ENCODE measurements at regions not wholly inside any gene's neighbourhood (a gene's known extent, or its start where the extent isn't known, plus 50 kb on each side); places are given as distances from the start of the nearest gene placed in this dataset.

DNA sequence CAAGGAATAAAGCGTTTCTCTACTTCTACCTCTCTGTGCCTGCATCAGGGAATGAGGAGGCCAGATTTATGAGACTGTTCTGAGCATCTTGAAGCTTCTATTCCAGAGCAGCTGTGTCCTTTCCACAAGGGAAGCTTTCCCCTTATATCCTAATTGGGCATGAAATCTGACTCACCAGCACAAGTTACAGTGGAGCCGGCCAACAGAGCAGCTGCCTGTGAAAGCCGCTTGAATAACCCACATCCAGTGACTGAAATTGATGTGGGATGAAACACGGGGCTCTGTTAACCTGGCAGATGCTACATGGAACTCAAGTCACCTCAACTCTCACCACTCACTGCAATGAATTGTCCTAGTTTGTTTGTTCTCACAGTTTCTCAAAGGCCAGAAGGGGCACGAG lies 400.3 kb downstream of the TFAP2A start:
- H3K9me3 ChIP-seq (ENCODE audit: severe bottlenecking), result no peaks in the 10 kb centered on the region
- TF ChIP-seq, protein P1, sequence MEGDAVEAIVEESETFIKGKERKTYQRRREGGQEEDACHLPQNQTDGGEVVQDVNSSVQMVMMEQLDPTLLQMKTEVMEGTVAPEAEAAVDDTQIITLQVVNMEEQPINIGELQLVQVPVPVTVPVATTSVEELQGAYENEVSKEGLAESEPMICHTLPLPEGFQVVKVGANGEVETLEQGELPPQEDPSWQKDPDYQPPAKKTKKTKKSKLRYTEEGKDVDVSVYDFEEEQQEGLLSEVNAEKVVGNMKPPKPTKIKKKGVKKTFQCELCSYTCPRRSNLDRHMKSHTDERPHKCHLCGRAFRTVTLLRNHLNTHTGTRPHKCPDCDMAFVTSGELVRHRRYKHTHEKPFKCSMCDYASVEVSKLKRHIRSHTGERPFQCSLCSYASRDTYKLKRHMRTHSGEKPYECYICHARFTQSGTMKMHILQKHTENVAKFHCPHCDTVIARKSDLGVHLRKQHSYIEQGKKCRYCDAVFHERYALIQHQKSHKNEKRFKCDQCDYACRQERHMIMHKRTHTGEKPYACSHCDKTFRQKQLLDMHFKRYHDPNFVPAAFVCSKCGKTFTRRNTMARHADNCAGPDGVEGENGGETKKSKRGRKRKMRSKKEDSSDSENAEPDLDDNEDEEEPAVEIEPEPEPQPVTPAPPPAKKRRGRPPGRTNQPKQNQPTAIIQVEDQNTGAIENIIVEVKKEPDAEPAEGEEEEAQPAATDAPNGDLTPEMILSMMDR (IDR thresholded peaks at IDR 0.05; ENCODE audit: poor library complexity, severe bottlenecking), result no peak
- H3K36me3 ChIP-seq (ENCODE audit: low read depth), result no peaks in the 10 kb centered on the region
- H3K4me3 ChIP-seq (ENCODE audit: severe bottlenecking), result no peak overlapping the region
- H3K27ac ChIP-seq (ENCODE audit: poor library complexity, severe bottlenecking), result no peak overlapping the region
- no peaks in the 10 kb centered on the region for H3K4me1 ChIP-seq (ENCODE audit: insufficient read depth, poor library complexity, severe bottlenecking)
- H3K27me3 ChIP-seq (ENCODE audit: insufficient read depth, poor library complexity, severe bottlenecking), result no peaks in the 10 kb centered on the region
- no peak for ATAC-seq (ENCODE audit: low read depth)
- DNase-seq (ENCODE audit: low spot score), result no peak

DNA sequence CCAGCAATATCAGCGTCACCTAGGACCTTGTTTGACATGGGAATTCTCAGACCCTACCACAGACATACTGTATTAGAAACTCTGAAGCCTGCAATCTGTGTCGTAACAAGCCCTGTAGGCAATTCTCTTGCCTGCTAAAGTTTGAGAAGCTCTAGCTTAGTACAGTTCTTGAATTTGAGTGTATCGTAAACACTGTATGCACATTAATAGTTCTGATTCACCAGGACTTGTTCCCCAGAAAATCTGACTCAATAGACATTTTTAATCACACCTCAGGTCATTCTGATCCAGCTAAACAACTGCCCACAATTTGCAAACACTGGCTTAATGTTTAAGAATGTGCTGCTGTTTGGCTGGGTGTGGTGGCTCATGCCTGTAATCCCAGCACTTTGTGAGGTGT lies 414.3 kb downstream of the TFAP2A start:
- Histone ChIP-seq H3K4me1 (ENCODE audit: insufficient read depth, poor library complexity, severe bottlenecking) (no peaks in the 10 kb centered on the region), H3K27ac (ENCODE audit: poor library complexity, severe bottlenecking) (no peak overlapping the region), H3K9me3 (ENCODE audit: severe bottlenecking) (no peaks in the 10 kb centered on the region), H3K4me3 (ENCODE audit: severe bottlenecking) (no peak overlapping the region), H3K27me3 (ENCODE audit: insufficient read depth, poor library complexity, severe bottlenecking) (no peaks in the 10 kb centered on the region), H3K36me3 (ENCODE audit: low read depth) (no peaks in the 10 kb centered on the region)
- TF ChIP-seq, protein P1 (IDR thresholded peaks at IDR 0.05; ENCODE audit: poor library complexity, severe bottlenecking), result no peak
- no peak for DNase-seq (ENCODE audit: low spot score)
- ATAC-seq (ENCODE audit: low read depth), result peak; percentile 73

DNA sequence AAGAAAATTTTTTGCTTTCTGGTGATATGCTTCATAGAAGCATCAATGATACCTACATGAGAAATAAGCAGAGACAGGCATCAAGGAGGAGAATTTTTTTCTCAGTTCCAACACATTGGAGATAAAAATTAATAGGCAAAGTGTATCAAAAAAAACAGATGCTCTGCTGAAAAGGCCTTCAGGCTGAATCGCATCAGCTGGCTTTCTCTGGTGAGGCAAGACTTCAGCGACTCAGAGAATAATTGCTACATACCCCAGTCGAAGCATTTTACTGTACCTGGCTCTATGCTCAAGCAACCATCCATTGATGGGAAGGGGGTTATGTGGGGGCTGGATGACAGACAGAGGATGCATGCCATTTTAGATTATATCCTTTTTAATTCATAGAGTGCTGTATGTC lies 415.1 kb downstream of the TFAP2A start:
- Histone ChIP-seq H3K27me3 (ENCODE audit: insufficient read depth, poor library complexity, severe bottlenecking) (no peaks in the 10 kb centered on the region), H3K4me3 (ENCODE audit: severe bottlenecking) (no peak overlapping the region), H3K4me1 (ENCODE audit: insufficient read depth, poor library complexity, severe bottlenecking) (no peaks in the 10 kb centered on the region), H3K9me3 (ENCODE audit: severe bottlenecking) (no peaks in the 10 kb centered on the region), H3K36me3 (ENCODE audit: low read depth) (no peaks in the 10 kb centered on the region), H3K27ac (ENCODE audit: poor library complexity, severe bottlenecking) (no peak overlapping the region)
- TF ChIP-seq, protein P1 (IDR thresholded peaks at IDR 0.05; ENCODE audit: poor library complexity, severe bottlenecking), result no peak
- DNase-seq (ENCODE audit: low spot score) (no peak), ATAC-seq (ENCODE audit: low read depth) (0 out of 3 replicates have a peak, but pooled peaks have one; percentile 35)

DNA sequence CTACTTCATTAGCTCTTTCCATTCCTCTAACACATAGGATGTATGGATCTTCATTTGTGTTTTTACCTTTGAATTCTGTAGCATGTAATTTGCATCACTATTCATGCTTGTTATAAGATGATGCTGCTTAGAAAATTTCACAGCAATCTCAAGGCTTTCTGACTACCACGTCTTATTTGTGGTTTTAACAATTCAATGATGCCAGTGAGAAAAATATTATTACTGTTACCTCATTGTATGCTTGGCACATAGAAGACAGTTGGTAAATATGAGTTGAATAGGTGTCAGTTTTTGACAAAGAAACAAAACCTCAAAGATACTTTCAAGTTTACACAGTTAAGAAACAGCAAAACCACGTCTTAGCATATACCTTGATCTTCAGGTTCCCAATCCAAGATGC lies 428.6 kb downstream of the TFAP2A start:
- H3K27ac ChIP-seq (ENCODE audit: poor library complexity, severe bottlenecking), result no peak overlapping the region
- 0 out of 2 replicates have a peak, but pooled peaks cover 2% of the 10 kb centered on the region for H3K36me3 ChIP-seq (ENCODE audit: low read depth)
- H3K27me3 ChIP-seq (ENCODE audit: insufficient read depth, poor library complexity, severe bottlenecking), result no peaks in the 10 kb centered on the region
- TF ChIP-seq, protein P1 (IDR thresholded peaks at IDR 0.05; ENCODE audit: poor library complexity, severe bottlenecking), result no peak
- ATAC-seq (ENCODE audit: low read depth) (no peak), DNase-seq (ENCODE audit: low spot score) (no peak)
- H3K4me3 ChIP-seq (ENCODE audit: severe bottlenecking), result no peak overlapping the region
- no peaks in the 10 kb centered on the region for H3K4me1 ChIP-seq (ENCODE audit: insufficient read depth, poor library complexity, severe bottlenecking)
- H3K9me3 ChIP-seq (ENCODE audit: severe bottlenecking), result no peaks in the 10 kb centered on the region

DNA sequence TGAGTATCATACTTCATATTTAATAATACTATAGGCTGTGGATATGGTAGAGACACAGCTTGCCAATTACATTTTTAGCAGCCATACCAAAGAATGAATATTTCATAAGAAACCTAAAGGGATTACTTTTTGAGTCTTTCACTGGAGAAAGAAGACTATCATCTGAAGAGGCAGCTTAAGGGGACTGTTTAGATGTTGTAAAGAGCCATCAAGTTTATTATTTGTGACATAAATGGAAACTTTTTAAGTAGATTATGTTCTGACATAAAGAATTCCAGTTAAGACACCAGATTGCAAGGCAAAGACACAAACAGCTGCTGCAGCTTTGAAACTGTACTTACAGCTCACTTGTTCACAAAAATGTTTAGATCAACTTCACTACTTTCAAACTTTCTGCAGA lies 429.4 kb downstream of the TFAP2A start:
- no peak for DNase-seq (ENCODE audit: low spot score)
- Histone ChIP-seq H3K27me3 (ENCODE audit: insufficient read depth, poor library complexity, severe bottlenecking) (no peaks in the 10 kb centered on the region), H3K4me3 (ENCODE audit: severe bottlenecking) (no peak overlapping the region), H3K36me3 (ENCODE audit: low read depth) (0 out of 2 replicates have a peak, but pooled peaks cover 2% of the 10 kb centered on the region), H3K9me3 (ENCODE audit: severe bottlenecking) (no peaks in the 10 kb centered on the region), H3K4me1 (ENCODE audit: insufficient read depth, poor library complexity, severe bottlenecking) (no peaks in the 10 kb centered on the region), H3K27ac (ENCODE audit: poor library complexity, severe bottlenecking) (no peak overlapping the region)
- TF ChIP-seq, protein P1 (IDR thresholded peaks at IDR 0.05; ENCODE audit: poor library complexity, severe bottlenecking), result no peak
- no peak for ATAC-seq (ENCODE audit: low read depth)
